AG04449 (cell line): ENCODE measurements at regions not wholly inside any gene's neighbourhood (a gene's known extent, or its start where the extent isn't known, plus 50 kb on each side); places are given as distances from the start of the nearest gene placed in this dataset.
"Not testable (repeated sequence)": the region's sequence is repeated elsewhere in the genome, so short reads cannot be mapped to it uniquely, and the experiment has no call there.

ENCODE experiments used
- CTCF ChIA-PET: fragments of 350-600 bp; formaldehyde crosslinking; extraction: SDS; loops from one replicate; lab custom pipeline; 2021; ENCODE audit warnings: antibody characterized with exemption; lab: Yijun Ruan, JAX
- POLR2A ChIA-PET: fragments of 400-600, 350-600 bp; formaldehyde crosslinking; extraction: SDS; loops from one replicate; lab custom pipeline; 2020; ENCODE audit warnings: antibody characterized with exemption, inconsistent platforms; lab: Yijun Ruan, JAX
- DNase-seq: peaks from one replicate; pipeline ENCODE4 v3.0.0-alpha.2; 2010; ENCODE audit warnings: low read depth, low spot score
- H3K4me3 ChIP-seq: 2 replicates; pipeline ENCODE4 v1.5.1; 2011; ENCODE audit warnings: low read depth, mild to moderate bottlenecking, control low read depth, low read length
- CTCF ChIP-seq: IDR thresholded peaks from one replicate; pipeline ENCODE4 v1.5.1; 2011; ENCODE audit warnings: mild to moderate bottlenecking, moderate library complexity, low read length, control low read depth, inconsistent platforms; ENCODE audit not compliant: insufficient read depth; ENCODE audit errors: missing control alignments

- ChIA-PET POLR2A (no interaction called here), CTCF (no interaction called here)
- TF ChIP-seq CTCF, result no peak
Measured at GRCh38 chr4:187679450-187679849, 316.1 kb upstream of the ZFP42 start.

GRCh38 chr4:187685247-187685646 lies 310.3 kb upstream of the ZFP42 start:
- CTCF ChIA-PET, result no interaction called here
- no peak for TF ChIP-seq CTCF
- POLR2A ChIA-PET, result no interaction called here
- no peak overlapping the region for H3K4me3 ChIP-seq
- no peak for DNase-seq

More at GRCh38 chr4:187679450-187679849, 316.1 kb upstream of the ZFP42 start:
- no peak overlapping the region for H3K4me3 ChIP-seq
- DNase-seq, result no peak

GRCh38 chr4:187687697-187688096 lies 307.9 kb upstream of the ZFP42 start:
- POLR2A ChIA-PET, result no interaction called here
- no peak for DNase-seq
- CTCF ChIA-PET, result no interaction called here

GRCh38 chr4:187692626-187693025 lies 302.9 kb upstream of the ZFP42 start:
- no peak overlapping the region for H3K4me3 ChIP-seq
- CTCF ChIA-PET, result no interaction called here
- POLR2A ChIA-PET, result no interaction called here
- no peak for TF ChIP-seq CTCF
- no peak for DNase-seq

More at GRCh38 chr4:187687697-187688096, 307.9 kb upstream of the ZFP42 start:
- TF ChIP-seq CTCF, result no peak
- H3K4me3 ChIP-seq, result no peak overlapping the region

- POLR2A ChIA-PET, H3K4me3 ChIP-seq, DNase-seq, CTCF ChIA-PET: not testable (repeated sequence)
Measured at GRCh38 chr4:187695531-187695930, 300.0 kb upstream of the ZFP42 start.

GRCh38 chr4:187711586-187711985 lies 284.0 kb upstream of the ZFP42 start:
- ChIA-PET POLR2A (no interaction called here), CTCF (interaction anchor here (0.7 kb wide), 1 partner anchor 932 kb away, joined by 3 read pairs; no protein-coding TSS in a partner anchor)
- H3K4me3 ChIP-seq, result no peak overlapping the region
- TF ChIP-seq CTCF, result no peak
- no peak for DNase-seq

- no peak for TF ChIP-seq CTCF
- ChIA-PET POLR2A (no interaction called here), CTCF (no interaction called here)
- no peak for DNase-seq
- no peak overlapping the region for H3K4me3 ChIP-seq
Measured at GRCh38 chr4:187714957-187715356, 280.6 kb upstream of the ZFP42 start.
